ENCODE measurements at regions not wholly inside any gene's neighbourhood (a gene's known extent, or its start where the extent isn't known, plus 50 kb on each side); places are given as distances from the start of the nearest gene placed in this dataset.

DNA sequence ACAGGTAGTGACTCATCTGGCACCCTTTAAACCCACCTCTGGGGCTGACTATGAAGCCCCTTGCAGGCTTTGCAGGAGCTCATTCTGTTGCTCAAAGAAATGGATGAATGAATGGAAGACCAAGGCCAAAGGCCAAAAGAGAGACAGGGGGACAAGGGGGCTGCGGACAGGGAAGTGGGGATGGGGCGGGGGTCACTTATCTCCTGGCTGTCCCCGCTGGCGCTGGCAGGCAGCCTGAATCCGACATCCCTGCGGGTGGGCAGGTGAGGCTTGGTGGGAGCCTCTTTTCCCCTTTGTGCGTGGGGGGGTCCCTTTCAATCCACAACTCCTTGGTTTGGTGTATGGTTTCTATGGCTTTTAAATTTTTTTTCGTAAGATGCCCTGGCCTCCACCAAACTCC is 239.6 kb upstream of the C1orf174 start:
- Mint-ChIP-seq H3K27ac (no peak overlapping the region), H3K36me3 (ENCODE audit: low read depth) (peaks cover 10% of the 10 kb centered on the region; the same call in 1 of the 2 replicates), H3K9me3 (peaks cover 70% of the 10 kb centered on the region), H3K27me3 (ENCODE audit: insufficient read depth) (no peaks in the 10 kb centered on the region), H3K4me3 (no peak overlapping the region), H3K4me1 (ENCODE audit: low read depth) (no peaks in the 10 kb centered on the region)
- no peak for DNase-seq
- TF ChIP-seq, protein P1, sequence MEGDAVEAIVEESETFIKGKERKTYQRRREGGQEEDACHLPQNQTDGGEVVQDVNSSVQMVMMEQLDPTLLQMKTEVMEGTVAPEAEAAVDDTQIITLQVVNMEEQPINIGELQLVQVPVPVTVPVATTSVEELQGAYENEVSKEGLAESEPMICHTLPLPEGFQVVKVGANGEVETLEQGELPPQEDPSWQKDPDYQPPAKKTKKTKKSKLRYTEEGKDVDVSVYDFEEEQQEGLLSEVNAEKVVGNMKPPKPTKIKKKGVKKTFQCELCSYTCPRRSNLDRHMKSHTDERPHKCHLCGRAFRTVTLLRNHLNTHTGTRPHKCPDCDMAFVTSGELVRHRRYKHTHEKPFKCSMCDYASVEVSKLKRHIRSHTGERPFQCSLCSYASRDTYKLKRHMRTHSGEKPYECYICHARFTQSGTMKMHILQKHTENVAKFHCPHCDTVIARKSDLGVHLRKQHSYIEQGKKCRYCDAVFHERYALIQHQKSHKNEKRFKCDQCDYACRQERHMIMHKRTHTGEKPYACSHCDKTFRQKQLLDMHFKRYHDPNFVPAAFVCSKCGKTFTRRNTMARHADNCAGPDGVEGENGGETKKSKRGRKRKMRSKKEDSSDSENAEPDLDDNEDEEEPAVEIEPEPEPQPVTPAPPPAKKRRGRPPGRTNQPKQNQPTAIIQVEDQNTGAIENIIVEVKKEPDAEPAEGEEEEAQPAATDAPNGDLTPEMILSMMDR (IDR thresholded peaks at IDR 0.05): no peak

DNA sequence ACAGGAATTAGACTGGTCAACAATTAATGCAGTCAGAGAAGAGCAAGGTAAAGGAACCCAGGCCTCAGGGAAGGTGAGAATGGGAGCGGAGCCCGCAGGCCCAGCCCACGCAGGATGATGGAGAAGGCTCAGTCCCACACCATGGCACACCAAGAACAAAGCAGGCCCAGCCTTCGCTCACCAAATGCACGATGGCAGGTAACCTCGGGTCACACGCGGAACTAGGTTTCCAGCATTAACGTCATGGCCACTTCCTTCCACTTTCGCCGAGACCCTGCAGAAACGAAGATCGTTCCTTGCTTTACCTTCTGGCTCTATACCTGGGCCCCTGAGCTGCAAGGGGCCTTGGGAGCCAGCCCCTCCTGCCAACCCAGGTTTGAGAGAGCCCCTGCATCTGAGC is 240.2 kb upstream of the C1orf174 start:
- Mint-ChIP-seq H3K4me1 (ENCODE audit: low read depth) (no peaks in the 10 kb centered on the region), H3K4me3 (no peak overlapping the region), H3K9me3 (peaks cover 65% of the 10 kb centered on the region), H3K36me3 (ENCODE audit: low read depth) (peaks cover 10% of the 10 kb centered on the region; the same call in 1 of the 2 replicates), H3K27ac (no peak overlapping the region), H3K27me3 (ENCODE audit: insufficient read depth) (no peaks in the 10 kb centered on the region)
- TF ChIP-seq, protein P1 (IDR thresholded peaks at IDR 0.05): no peak
- DNase-seq: no peak

DNA sequence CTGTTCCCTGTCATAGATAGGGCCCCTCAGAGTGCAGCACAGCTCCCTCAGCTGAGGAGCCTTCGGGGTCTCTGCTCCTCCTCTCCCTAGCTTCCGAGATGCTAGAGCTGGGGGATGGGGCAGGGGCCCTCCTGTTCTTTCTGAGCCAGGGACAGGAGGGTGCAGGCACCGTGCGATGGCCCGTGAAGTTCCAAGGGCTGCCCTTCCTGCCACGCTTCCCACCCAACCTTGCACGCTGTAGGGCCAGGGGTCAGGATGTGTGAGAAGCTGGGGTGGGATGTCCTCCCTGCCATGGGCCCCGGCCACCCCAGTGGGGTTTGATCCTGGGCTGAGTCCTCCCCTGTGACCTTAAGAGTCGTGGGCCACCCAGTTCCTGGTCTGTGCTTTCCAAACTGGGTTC is 240.7 kb upstream of the C1orf174 start:
- Mint-ChIP-seq H3K27ac (no peak overlapping the region), H3K27me3 (ENCODE audit: insufficient read depth) (no peaks in the 10 kb centered on the region), H3K4me3 (no peak overlapping the region), H3K36me3 (ENCODE audit: low read depth) (peaks cover 10% of the 10 kb centered on the region; the same call in 1 of the 2 replicates), H3K9me3 (peaks cover 60% of the 10 kb centered on the region), H3K4me1 (ENCODE audit: low read depth) (no peaks in the 10 kb centered on the region)
- DNase-seq: no peak
- TF ChIP-seq, protein P1 (IDR thresholded peaks at IDR 0.05): no peak

DNA sequence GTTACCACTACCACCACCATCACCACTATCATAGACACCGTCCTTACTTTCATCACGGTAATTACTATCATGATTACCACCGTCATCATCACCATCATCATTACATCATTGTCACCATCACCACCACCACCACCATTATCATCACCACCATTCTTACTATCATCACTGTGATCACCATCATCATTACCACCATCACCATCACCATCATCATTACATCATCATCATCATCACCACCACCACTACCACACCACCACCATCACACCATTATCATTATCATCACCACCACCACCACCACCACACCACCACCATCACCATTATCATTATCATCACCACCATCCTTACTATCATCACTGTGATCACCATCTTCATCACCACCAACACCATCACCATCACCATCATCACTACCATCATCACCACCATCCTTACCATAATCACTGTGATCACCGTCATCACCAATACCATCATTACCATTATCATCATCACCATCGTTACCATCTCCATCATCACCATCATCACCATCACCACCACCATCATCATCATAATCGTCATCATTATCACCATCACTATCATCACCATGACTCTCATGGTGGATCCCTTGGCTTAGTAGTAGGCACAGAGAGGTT is 244.4 kb upstream of the C1orf174 start:
- H3K27me3 Mint-ChIP-seq (ENCODE audit: insufficient read depth): no peaks in the 10 kb centered on the region
- no peak for DNase-seq
- no peaks in the 10 kb centered on the region for H3K4me1 Mint-ChIP-seq (ENCODE audit: low read depth)
- H3K9me3 Mint-ChIP-seq: peaks cover 53% of the 10 kb centered on the region
- TF ChIP-seq, protein P1 (IDR thresholded peaks at IDR 0.05): no peak
- H3K36me3 Mint-ChIP-seq (ENCODE audit: low read depth): no peaks in the 10 kb centered on the region
- no peak overlapping the region for H3K27ac Mint-ChIP-seq
- H3K4me3 Mint-ChIP-seq: no peak overlapping the region

DNA sequence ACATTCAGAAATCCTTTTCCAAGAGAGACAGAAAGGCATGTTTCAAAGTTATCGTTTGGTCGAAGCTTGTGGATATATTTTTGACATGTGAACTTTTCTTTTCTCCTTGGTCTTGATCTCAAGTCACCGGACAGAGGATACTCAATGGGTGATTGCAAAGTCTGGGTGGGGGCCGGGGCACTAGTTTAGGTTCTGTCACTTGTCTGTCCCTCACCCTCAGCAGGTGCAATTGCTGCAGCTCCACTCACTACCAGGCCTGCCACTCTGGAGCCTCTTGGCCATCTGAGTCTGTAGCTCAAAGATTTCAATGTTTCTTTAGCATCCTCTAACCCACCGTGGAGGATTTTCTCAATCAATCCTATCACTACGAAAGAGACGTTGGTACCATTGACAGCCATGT is 246.0 kb upstream of the C1orf174 start:
- TF ChIP-seq, protein P1 (IDR thresholded peaks at IDR 0.05): no peak
- Mint-ChIP-seq H3K36me3 (ENCODE audit: low read depth) (no peaks in the 10 kb centered on the region), H3K27me3 (ENCODE audit: insufficient read depth) (no peaks in the 10 kb centered on the region), H3K9me3 (peaks cover 62% of the 10 kb centered on the region), H3K4me3 (no peak overlapping the region), H3K4me1 (ENCODE audit: low read depth) (no peaks in the 10 kb centered on the region), H3K27ac (no peak overlapping the region)
- no peak for DNase-seq
